Retina (tissue), 1 donor: ENCODE measurements at regions not wholly inside any gene's neighbourhood (a gene's known extent, or its start where the extent isn't known, plus 50 kb on each side); places are given as distances from the start of the nearest gene placed in this dataset.
"Not testable (repeated sequence)": the region's sequence is repeated elsewhere in the genome, so short reads cannot be mapped to it uniquely, and the experiment has no call there.

Experiments used
- DNase-seq: peaks from one replicate; pipeline ENCODE4 v3.0.0-alpha.2; 2016

DNA sequence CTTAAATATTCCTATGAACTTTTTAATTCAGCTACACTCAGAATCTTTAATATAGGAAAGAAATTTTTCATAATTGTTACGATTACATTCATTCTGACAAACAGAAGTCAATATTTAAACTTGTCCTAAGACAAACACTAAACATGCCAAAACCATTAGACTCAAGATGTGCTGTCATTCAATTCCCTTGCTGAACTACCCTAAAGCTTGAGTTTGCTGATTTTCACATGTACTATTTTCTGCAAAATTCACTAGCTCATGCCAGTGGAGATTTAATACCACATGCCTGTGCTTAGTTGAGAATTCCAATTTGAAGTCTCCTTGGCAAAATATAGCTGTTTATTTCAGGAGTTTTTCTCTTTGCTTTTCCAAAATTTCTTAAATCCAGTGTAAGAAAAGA lies 448.0 kb downstream of the COL12A1 start:
- no peak for DNase-seq

DNA sequence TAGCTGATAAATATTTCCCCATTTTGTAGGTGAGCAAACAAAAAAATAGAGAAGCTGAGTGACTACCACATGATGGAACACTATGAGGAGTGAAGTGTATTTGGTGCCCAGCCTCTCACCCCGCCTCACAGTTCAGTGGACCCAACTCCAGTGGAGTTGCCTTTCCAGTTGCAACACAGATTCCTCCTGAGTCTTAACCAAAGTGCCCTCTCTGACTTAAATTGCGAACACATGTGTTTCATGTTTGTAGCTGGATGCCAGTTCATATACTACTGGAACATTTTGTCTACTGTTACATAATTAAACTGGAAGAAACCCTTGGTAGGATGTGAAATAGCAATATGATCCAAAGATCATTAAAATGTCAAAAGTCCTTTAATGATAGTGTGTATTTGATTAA lies 448.9 kb downstream of the COL12A1 start:
- DNase-seq = no peak

DNA sequence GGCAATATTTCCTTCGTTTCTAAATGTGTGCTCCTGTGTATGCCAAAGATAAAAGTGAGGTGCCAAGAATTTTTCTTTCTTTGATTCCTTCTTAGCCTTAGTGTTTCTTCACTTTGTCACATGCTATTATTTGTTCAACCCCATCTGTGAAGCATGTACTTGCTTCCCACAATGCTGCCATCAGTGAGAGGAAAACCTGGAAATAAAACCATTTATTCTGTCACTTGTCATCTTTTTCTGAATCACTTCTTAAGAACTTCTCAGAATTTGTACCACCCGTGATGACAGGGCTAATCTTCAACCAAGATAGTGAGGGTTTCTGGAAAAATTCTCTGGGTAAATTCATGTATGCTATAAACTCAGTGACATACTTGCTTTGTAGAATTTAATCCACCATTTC lies 450.1 kb downstream of the COL12A1 start:
- no peak for DNase-seq

DNA sequence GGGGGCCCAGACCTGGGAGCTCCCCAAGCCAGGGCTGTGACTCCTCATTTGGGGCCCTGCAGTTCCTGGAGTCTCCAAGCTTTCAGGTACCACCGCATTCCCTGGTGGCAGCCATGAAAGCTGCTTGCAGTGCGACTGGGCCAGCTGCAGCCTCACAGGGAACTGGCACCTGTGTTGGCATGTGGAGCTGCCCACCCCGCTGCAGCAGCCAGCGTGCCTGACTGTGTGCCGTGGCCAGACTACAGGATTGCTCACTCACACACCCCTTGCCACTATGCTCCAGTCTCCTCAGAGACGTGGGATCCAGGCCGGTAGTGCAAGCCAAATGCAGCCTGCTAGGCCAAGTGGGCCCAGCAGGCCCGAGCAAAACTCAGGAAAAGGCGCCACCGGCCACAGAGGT lies 450.7 kb downstream of the COL12A1 start:
- DNase-seq = no peak

DNA sequence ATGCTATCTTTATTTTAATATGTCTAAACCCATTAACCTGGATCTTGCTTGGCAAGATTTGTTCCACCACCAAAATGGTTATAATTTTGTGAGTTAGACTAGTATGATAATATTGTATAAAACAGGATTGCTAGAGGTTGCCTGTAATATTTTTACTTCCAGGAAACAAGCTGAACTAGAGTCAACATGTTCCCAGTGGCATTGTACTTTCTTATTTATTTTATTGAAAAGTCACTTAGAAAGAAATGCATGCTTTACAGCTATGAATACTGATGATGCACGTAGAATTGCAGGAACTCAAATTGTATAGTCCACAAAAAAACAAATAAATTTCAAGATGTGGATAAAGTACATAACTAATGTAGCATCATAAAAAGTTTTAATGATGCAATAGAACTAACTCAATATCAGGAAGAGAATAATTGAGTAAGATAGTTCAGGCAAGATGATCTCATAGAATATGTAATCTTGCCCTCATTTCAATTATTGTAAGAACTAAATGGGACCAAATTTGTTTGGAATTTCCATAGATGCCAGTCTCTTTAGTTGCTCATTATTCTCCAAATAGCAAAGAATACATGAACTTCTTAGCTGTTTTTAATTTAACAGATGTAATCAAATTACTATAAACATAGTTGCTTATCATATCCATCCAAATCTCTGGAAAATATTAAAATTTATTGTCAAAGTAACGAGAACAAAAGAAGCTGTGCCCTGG lies 451.8 kb downstream of the COL12A1 start:
- no peak for DNase-seq

DNA sequence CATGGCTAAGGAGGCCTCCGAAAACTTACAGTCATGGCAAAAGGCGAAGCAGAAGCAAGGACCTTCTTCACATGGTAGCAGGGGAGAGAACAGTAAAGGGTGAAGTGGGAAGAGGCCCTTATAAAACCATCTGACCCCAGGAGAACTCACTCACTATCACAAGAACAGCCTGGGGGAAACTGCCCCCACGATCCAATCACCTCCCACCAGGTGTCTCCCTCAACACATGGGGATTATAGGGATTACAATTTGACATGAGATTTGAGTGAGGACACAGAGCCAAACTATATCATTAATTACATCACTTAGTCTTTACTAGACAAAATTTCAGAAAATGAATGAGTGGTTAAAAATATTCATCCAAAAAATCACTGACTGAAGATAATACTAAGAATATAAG lies 453.6 kb downstream of the COL12A1 start:
- DNase-seq = no peak

DNA sequence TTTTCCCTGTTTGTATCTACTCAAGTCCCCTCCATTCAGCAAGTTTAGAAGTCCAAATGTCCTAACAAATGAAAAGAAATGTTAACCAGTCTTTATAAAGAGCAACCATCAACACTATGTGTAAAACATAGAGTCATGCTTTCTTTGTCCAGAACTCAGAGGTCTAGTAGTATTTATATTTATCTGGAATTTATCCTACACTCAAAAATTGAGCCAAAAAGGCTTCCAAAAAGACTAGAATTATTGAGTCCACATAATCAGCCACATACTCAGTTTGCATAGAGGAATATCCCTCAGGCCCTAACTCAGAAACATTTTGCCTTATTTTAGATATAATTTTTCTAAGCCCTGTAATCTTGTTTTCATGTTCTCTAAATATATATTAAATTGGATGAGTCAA lies 455.0 kb downstream of the COL12A1 start:
- no peak for DNase-seq

DNA sequence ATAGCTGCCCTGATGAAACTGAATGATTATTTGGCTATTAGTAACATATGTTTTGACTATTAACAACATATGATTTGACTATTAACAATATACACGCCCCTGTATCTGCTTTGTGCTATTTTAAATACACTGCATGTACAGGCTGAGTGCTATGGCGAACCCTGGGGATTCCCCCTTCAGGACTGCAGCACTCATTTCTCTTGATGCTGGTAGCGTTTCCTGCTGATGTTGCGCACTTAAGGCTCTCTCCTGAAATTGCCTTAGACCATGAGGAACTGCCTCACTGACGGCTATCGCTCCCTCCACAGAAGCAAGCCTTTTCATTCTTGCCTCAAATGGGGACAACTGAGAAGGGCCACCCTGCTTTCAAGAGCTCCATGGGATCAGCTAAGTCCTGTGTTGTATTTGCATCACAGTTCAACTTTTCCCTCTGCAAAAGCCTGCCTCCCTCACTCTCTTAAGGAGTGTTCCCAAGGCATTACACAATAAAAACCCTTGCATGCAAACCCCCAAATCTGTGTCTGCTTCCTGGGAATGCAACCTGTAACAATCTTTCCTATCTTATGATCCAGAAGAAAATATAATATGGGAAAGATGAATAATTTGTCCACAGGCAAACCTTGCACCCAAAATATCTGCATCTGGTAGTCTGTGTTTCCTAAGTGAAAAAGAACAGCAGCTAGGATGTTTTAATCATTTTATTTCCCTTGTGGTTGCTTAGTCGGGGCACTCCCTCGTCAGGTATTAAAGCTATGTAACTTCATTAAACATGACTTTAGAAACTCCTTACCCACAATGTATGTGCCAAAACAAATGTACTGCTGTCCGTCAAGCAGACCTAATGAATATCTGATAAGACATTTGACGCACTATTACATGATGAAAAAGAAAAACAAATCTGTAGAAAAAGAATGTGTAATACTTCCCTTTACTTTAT lies 456.4 kb downstream of the COL12A1 start:
- DNase-seq = peak; percentile 21

DNA sequence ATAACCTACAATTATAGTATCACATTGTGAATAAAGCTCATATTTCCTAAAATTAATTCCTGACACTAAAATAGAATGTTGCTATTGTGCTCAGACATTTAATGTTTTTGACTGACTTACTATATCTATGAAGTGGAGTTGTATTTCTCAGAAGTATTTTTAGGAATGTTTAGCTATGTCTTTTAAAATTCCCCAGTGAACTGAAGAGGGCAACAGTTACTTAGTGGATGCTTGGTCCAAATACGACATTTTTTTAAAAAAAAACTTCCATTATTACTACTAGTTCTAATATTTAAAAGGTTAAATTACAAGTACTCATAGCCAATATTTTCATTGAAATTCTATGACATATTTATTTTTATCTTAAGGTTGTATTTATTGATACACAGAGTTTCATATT lies 460.2 kb downstream of the COL12A1 start:
- no peak for DNase-seq

DNA sequence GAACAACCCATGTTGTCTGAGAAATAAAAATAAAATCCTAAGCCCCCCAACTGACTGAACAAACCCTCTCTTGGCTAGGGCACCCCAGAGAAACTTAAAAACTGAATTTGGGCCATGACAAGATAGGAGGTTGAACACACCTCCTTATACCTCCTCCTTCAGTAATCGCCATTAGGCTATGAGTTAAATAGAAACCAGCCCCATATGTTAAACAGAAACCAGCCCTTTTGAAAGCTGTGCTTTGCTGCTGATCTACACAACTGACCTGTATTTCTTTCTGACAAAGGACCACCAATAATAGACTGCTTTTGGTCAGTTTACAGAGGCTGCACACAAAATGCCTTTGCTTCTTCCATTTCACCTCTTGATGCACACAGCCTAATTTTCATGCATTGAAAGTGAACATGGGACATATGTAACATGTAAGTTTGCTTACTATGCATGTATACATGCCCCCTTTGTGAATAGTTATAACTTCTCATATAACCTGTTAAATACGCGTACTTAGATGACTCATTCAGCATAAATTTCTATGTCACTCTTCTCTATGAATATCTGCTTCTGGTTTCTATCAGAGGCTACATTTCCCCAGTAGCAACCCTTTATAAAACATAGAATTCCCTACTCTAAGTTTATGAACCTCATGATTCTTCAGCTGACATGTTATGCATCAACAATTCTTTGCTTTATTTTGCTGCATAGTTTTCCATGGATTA lies 462.9 kb downstream of the COL12A1 start:
- no peak for DNase-seq

DNA sequence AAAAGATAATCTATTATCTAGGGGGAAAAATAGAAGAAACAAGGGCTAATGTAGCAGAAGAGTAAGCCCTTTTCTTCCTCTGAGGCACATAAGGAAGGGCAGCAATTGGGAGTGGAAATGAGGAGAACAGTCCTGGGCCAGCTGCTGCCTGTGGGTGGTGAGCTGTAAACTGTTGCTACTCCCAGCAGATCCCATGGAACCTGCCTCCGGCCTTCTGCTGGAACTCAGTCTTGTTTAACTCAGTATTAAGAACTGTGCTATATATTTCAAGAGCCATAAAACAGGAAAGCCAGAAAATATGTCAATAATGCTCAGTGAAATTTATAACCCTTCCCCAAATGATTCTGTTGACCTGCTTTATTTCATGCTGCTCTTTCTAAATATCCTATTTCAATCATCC lies 464.2 kb downstream of the COL12A1 start:
- DNase-seq = no peak

DNA sequence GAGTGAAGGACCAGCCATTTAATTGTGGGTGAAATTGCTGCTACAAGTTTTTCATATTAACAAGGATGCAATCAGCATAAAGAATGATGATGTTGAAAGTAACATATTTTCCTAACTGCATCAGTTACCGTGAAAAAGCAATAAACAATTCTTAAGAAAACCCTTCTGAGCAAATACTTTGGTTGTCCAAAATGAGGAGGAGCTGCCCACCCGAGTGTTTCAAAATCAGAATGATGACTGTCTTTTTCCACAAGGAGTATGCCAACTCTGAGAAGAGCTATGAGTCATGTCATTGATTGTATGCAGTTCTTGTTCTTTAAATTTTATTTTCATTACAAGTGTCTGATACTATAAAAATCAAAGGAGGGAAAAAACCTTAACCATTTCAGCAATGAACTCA lies 470.5 kb downstream of the COL12A1 start:
- no peak for DNase-seq

DNA sequence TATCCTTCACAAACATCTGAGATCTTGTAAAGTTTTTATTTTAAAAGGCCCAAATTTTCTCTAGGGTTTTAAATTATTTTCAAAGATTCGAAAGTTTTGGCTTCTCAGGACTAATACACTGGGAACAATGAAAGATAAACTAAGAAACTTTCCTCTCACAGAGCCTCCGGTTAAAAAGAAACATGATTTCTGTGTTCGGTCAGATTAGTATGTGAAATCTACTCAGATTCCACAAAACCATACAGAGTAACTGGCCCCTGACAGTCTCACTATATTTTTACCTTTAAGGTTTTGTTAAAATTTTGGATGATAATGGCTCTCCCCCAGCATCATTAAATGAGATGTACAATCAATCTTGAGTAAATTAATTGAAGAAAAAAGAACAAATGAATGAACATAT lies 471.0 kb downstream of the COL12A1 start:
- no peak for DNase-seq

DNA sequence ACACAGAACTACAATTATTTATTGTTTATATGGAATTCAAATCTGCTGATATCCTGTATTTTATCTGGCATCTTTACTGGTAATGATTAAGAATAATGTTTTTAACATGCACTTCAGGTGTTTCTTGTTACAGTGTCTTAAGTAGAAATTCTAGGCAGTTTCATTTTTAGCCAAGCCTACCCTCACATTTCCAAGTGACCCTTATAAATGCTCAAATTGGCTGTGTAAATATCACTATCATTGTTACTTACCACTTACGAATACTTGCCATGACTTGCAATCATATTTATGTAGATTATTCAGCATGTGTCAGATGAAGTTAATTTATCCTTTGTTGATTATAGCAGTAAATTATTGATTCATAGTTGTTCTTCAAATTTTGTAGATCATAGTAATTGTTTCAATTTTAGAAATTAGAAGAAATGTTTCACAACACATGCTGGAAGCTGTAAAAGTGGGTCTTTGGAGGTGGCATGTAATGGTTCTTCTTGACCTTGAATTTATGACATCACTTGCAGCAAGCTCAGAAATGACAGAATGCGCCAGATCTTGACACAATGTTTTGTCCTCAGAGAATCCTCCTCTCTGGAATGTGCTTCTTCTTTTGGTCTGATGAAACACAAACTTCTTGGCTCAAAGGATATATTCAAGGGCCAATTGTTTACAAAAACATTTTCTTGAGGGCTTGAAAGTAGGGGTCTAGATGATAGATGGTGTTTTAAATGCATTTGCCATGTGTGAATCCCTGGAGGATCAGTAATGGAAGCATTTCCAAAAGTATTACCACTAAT lies 471.8 kb downstream of the COL12A1 start:
- DNase-seq = no peak

DNA sequence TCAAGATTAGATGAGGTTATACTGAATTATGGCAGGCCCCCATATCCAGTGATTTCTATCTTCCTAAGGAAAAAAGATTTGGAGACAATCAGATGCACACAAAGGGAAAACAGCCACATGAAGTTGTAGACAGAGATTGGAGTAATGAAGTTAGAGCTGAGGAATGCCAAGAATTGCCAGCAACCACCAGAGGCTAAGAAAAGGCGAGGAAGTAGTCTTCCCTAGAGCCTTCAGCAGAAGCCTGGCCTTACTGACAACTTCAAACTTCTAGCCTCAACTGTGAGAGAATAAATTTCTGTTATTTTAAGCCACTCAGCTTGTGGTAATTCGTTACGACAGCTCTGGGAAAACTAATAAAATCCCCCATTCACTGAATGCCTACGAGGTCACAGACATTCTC lies 473.9 kb downstream of the COL12A1 start:
- peak; percentile 45 for DNase-seq

DNA sequence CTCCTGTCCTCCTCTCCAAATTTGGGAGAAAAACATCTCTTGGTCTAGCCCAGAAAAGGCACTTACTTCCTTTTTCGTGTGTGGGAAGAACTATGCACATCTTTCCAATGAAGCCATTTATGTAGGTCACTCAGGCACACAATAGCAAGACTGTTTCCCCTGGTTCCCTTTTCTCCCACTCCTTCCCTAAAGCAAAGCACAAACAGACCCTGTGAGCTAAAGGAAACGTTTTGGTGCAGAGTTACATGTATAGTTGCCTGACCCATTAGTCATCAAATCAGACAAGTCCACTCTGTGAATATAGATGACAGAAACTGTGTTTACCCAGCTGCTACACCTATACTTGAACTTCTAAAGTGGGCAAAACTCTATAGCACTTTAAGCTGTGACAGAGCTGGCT lies 474.6 kb downstream of the COL12A1 start:
- no peak for DNase-seq

DNA sequence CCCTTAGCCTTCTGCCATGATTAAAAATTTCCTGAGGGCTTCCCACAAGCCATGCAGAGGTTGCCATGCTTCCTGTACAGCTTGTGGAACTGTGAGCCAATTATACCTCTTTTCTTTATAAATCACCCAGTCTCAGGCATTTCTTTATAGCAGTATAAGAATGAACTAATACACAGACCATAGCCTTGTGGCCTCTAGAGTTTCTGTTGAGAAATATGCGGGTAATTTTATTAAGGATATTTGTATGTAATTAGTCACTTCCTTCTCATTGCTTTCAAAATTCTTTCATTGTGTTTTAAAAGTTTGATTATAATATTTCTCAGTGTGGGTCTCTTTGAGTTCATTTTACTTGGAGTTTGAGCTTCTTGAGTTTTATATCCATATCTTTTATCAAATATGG lies 484.9 kb downstream of the COL12A1 start:
- no peak for DNase-seq

DNA sequence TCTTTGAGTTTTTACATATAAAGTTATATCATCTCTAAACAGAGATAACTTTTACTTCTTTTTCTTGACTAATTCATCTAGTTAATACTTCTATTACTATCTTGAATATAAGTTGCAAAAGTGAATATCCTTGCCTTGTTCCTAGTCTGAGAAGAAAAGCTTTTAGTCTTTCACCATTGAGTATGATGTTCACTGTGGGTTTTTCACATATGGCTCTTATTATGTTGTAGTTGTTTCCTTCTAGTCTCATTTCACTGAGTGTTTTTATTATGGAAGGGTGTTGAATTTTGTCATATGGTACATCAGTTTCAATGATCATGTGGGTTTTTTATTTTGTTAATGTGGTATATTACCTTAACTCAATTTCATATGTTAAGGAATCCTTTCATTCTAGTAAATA lies 488.3 kb downstream of the COL12A1 start:
- no peak for DNase-seq

DNA sequence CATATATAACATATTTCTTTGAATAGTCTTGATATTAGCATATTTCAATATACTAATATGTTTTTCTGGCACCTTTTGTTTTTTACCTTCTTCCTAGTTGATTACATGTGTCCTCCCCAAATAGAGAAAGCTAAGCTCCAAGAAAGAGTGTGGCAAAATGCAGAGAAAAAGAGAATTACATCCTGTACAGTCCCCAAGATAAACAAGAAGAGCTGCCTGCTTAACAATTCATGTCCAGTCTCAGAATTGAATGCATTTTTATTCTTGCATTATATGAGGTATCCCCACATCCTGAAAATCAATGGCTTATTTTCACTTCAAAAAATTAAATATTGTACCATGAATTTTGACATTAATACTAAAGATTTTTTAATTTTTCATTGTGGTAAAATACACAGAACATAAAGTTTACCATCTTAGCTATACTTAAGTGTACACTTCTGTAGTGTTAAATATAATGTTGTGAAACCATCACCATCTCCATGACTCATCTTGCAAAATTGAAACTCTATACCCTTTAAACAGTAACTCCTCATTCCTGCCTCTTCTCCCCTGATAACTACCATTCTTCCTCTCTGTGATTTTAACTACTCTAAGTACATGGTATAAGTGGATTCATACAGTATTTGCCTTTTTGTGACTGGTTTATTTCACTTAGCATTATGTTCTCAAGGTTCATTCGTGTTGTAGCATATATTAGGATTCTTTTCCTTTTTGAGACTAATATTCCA lies 490.3 kb downstream of the COL12A1 start:
- DNase-seq = no peak

DNA sequence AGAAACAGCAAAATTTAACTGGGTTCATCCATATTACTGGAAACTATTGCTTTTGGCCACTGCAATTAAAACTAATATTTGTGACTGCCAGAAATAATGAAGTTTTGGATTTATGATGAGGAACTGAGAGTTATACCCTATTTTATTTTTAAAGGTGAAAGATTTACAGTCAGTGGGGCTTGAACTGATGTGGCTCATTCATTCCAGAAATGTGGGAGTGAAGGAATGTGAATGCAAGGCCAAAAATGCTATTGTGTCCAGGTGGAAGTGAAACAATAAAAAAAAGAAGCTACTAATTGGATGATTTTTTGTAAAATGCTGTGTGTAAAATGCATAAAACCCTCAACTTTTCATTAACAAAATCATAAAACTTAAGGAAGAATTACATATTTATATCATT lies 491.9 kb downstream of the COL12A1 start:
- DNase-seq = no peak

DNA sequence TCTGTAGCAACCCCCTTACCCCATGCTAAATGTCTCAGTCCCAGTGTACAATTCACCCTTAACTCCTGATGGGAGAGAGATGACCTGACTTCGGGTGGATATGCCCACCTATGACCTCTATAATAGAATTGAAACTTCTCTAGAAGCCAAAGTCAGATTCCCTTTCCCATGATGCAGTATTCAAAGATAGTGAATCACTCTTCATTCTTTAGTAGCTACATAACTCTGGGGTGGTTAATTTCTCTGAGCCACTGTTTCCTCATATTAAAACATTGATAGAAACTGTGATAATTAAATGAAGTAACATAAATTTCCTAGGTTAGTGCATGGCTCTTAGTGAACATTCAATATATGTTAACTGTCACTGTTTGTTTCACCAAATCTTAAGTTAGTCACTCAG lies 500.4 kb downstream of the COL12A1 start:
- DNase-seq = no peak

DNA sequence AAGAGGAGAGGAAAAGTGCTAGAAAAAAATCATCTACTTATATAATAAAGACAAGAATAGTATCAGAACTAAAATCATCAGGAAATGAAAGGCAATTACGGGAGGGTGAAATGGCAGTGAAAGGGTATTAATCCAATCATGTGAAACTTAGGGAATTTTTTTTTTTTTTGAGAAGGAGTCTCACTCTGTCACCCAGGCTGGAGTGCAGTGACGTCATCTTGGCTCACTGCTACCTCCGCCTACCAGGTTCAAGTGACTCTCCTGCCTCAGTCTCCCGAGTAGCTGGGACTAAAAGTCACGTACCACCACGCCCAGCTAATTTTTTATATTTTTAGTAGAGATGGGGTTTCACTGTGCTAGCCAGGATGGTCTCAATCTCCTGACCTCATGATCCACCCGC lies 501.3 kb downstream of the COL12A1 start:
- DNase-seq = not testable (repeated sequence)
